Stimulated activated effector memory CD8-positive, alpha-beta T cell treated with anti-CD3 and anti-CD28 coated beads, Interleukin-12 subunit alpha, Interleukin-12 subunit beta, amount 100 ng/mL, for 72 hours (primary cell): ENCODE measurements at regions not wholly inside any gene's neighbourhood (a gene's known extent, or its start where the extent isn't known, plus 50 kb on each side); places are given as distances from the start of the nearest gene placed in this dataset.

Experiments used
- ATAC-seq: fragments of 150-1000 bp; cut with Tn5 transposase; 2 replicates; pipeline ENCODE4 v1.10.0; 2021
- DNase-seq, 2 donors: peaks; one replicate each; pipeline ENCODE4 v3.0.0; 2021 to 2022; ENCODE audit warnings: low spot score in 2 of 2
- H3K27ac Mint-ChIP-seq: one replicate; pipeline ENCODE4 v1.8.0; 2022; ENCODE audit warnings: mild to moderate bottlenecking, mixed read lengths
- H3K36me3 Mint-ChIP-seq: one replicate; pipeline ENCODE4 v1.8.0; 2022; ENCODE audit warnings: mild to moderate bottlenecking, mixed read lengths
- H3K4me1 Mint-ChIP-seq: one replicate; pipeline ENCODE4 v1.8.0; 2022; ENCODE audit warnings: mixed read lengths
- H3K4me3 Mint-ChIP-seq: one replicate; pipeline ENCODE4 v1.8.0; 2022; ENCODE audit warnings: mild to moderate bottlenecking, mixed read lengths
- H3K9me3 Mint-ChIP-seq: one replicate; pipeline ENCODE4 v1.8.0; 2022; ENCODE audit warnings: mixed read lengths

DNA sequence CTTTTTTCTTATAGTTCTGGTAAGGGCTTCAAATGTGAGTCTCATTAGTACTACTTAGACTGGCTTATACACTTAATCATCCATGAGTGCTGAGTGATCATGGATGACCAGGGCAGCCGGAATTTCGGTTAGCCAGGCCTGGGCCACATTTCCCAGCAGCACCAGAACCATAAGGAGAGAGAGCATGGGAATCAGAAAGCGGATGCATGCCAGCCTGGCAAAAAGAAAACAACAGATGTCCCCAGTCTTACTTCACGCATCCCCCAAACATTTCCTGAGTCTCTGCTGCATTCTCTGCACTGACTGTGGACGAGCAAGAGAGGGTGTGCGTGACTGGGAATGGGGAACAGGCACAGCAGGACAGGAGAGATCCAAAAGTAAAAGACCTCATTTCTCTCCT is 371.1 kb upstream of the ZNF608 start:
- no peaks in the 10 kb centered on the region for H3K36me3 Mint-ChIP-seq
- no peak overlapping the region for H3K27ac Mint-ChIP-seq
- no peak for ATAC-seq
- DNase-seq = no peak
- H3K9me3 Mint-ChIP-seq = peaks cover 9% of the 10 kb centered on the region
- no peak overlapping the region for H3K4me3 Mint-ChIP-seq
- H3K4me1 Mint-ChIP-seq = no peaks in the 10 kb centered on the region

DNA sequence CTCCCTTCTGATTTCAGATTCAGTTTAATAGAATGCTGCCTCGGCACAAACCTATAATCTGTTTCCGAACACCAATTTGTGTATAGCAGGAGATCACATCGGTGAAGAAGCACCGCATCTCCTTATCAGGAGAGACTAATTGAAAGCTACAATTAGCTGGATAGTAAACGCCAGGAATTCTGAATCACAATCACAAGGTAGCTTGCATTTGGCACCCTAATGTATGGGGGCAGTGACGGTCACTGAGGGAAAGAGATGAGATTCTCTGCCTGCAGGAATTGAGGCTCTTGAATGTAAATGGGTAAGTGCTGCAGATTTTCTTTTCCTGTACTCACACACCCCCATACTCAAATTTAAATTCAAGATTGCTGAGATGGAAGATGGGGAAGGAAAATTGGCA is 373.6 kb upstream of the ZNF608 start:
- H3K9me3 Mint-ChIP-seq = peaks cover 11% of the 10 kb centered on the region
- H3K4me1 Mint-ChIP-seq = no peaks in the 10 kb centered on the region
- no peak overlapping the region for H3K27ac Mint-ChIP-seq
- H3K36me3 Mint-ChIP-seq = no peaks in the 10 kb centered on the region
- no peak for ATAC-seq
- DNase-seq = no peak
- H3K4me3 Mint-ChIP-seq = no peak overlapping the region

DNA sequence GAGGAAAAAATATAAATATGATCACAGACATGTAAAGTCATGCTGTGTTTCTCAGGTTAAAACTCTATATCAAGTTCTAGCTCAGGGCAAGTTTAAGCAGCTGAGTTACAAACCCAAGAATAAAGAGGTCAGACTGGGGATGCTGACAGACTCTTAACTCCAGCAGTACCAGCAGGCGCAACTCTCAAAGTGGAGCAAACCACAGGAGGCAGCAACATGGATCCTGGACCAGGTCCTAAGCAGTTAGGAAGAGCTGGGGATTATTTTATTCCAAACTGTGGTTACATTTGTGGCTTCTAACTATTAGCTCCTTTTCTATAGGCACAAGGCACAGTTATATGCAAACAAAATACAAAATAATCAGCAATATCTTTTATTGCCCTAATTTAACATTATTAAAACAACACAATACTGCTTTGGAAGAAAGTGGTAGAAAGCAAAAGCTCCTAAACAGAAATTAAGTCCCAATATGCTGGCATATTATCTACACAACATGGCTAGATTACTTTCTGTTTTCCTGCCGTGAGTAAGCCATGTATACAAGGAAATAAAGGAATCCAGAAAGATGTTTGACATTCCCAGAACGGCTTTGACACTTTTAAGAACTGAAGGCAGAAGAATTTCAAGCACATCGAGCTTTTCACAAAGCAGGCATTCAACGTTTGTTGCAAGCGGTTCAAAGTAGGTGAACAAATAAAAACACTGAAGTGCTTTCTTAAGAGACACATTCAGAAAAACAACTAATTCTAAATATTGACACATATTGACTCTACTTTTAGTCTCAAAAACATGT is 378.8 kb upstream of the ZNF608 start:
- Mint-ChIP-seq H3K4me1 (no peaks in the 10 kb centered on the region), H3K9me3 (peaks cover 7% of the 10 kb centered on the region), H3K36me3 (no peaks in the 10 kb centered on the region), H3K4me3 (no peak overlapping the region), H3K27ac (no peak overlapping the region)
- no peak for ATAC-seq
- no peak for DNase-seq

DNA sequence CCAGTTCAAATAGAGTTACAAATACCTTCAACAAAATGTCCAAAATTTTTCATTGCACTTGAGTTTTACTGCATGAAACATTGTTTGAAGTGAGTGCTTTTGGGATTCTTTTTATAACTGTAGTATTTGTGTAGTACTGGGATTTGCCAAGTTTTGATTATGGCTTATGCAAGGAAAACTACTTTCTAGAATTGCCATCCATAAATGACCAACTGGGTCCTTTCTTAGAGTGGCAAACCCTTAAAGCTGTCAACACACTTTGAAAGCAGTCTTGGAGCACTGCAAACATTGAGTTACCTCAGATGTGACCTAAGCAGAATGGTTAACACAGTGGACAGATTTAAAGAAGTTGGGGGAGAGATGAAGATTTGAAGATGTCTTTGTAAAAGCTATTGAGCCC is 379.6 kb upstream of the ZNF608 start:
- Mint-ChIP-seq H3K27ac (no peak overlapping the region), H3K4me1 (no peaks in the 10 kb centered on the region), H3K36me3 (no peaks in the 10 kb centered on the region), H3K9me3 (peaks cover 7% of the 10 kb centered on the region), H3K4me3 (no peak overlapping the region)
- DNase-seq (no peak), ATAC-seq (no peak)

DNA sequence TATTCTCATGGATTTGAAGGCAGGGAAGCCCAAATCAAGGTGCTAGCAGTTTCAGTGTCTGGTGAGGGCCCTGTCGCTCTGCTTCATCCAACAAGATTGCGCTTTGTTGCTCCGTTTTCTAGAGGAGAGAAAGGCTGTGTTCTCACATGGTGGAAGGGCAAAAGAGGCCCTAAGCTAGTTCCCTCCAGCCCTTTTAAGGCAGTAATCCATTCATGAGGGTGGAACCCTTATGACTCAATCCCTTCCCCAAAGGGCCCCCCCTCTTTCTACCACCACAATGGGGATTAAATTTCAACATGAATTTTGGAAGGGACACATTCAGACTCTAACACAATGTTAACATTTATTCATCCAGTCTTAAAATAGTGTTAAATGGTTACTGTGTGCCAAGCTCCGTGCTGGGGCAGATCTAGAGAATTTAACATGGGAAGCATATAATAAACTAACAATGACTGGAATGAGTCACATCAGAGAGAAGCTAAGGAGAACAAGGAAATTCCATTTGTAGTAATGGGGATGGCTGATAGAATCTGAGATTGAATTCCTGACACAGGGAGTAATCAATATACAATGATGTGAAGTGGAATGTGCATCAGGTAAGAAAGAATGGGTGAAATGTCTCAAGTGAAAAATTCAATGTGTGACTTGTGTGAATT is 382.8 kb upstream of the ZNF608 start:
- no peak for DNase-seq
- peaks cover 5% of the 10 kb centered on the region for H3K9me3 Mint-ChIP-seq
- no peak for ATAC-seq

DNA sequence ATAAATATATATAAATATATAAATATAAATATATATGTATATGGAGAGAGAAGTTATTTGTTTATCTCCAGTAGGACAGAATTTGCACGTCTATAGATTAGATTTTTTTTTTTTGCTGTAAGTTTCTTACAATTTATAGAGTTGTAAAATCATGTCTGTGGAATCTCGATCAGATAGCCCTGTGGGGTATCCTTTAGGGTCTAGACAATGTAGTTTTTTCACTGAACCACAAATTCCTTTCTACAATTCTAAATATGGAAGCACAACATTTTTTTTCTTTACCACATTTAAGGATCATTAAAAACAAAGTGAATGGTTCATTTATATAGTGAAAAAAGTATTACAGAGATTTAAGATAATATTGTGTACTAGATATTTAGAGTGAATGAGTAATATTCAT is 384.2 kb upstream of the ZNF608 start:
- ATAC-seq = no peak
- DNase-seq = no peak
- Mint-ChIP-seq H3K4me3 (no peak overlapping the region), H3K4me1 (no peaks in the 10 kb centered on the region), H3K36me3 (no peaks in the 10 kb centered on the region), H3K27ac (no peak overlapping the region), H3K9me3 (peaks cover 5% of the 10 kb centered on the region)

More for the DNA sequence above, 382.8 kb upstream of the ZNF608 start:
- Mint-ChIP-seq H3K4me1 (no peaks in the 10 kb centered on the region), H3K27ac (no peak overlapping the region), H3K4me3 (no peak overlapping the region), H3K36me3 (no peaks in the 10 kb centered on the region)

DNA sequence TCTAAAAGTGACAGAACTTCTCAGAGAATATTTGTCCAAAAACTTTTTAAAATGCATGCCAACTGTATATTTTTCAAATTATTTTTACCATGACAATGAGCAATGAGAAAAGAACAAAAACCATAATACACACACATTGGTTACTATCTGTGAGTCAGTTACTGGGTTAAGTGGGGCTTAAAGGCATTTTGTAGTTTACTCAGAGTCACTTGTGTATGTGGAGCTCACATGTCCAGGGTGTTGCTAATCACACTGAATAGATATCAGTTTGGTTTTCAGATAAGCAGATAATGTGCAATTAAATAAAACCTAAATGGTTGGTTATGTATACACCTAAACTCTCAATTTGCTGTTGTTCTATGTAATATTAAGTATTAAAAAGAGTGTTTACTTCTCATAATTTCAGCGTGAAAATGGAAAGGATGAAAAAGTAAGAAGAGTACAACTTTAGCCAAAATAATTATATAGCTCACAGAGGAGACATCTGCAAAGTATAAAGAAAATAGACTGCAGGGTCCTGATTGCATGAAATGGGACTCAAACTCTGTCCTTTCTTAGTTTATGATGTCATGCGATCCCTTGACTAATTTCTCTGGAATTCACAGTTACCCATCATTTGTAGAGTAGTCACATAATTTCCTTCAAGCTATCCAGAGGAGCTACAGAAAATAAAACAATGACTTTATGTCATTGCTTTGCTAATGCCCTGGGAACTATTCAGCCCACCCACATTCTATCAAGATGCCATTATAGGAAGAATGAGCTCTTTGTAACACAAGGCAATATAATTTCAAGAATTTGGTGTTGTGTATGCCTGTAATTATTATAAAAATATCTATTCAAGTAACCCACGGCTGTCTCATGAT is 388.0 kb upstream of the ZNF608 start:
- no peaks in the 10 kb centered on the region for H3K36me3 Mint-ChIP-seq
- ATAC-seq (no peak), DNase-seq (no peak)
- no peak overlapping the region for H3K27ac Mint-ChIP-seq
- no peak overlapping the region for H3K4me3 Mint-ChIP-seq
- no peaks in the 10 kb centered on the region for H3K4me1 Mint-ChIP-seq
- peaks cover 9% of the 10 kb centered on the region for H3K9me3 Mint-ChIP-seq

DNA sequence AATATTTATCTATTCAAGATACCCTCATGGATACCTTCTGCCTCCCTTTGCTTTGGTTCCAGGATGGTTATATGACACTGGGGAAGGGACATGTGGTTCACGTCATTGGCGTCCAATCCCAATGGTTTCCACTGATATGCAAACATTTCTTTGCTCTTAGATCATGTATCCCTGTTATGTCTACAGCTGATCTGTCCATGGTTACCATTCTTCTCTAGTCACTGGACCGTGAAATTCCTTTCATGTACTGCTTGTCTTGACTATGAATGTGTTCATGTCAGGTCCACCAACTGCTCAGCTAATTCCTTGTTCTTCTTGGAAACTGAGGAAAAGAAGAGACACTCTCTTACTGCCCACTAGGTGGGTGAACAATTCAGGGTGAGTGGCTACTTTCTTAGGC is 391.1 kb upstream of the ZNF608 start:
- ATAC-seq = no peak
- peaks cover 10% of the 10 kb centered on the region for H3K9me3 Mint-ChIP-seq

DNA sequence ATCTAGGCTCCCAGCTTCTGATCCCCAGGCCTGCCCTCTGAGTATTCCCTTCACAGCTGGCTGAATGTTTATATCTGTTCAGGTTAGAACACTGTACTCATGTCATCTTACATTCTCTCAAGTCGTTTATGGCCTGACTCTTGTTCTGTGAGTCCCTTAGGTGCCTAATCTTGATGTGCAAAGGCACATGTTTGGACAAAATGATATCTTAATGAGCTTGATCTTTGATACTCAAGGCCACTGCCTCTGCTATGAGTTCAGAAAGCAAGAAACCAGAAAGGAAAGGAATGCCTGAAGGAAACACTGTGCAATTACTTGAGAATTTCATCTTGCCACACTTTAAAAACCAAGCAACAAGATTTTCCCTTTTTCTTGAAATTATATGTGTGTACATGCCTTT is 391.8 kb upstream of the ZNF608 start:
- DNase-seq = no peak
- Mint-ChIP-seq H3K9me3 (peaks cover 15% of the 10 kb centered on the region), H3K4me1 (no peaks in the 10 kb centered on the region), H3K4me3 (no peak overlapping the region), H3K36me3 (no peaks in the 10 kb centered on the region), H3K27ac (no peak overlapping the region)
- no peak for ATAC-seq

More for the DNA sequence above, 391.1 kb upstream of the ZNF608 start:
- no peaks in the 10 kb centered on the region for H3K4me1 Mint-ChIP-seq
- H3K36me3 Mint-ChIP-seq = no peaks in the 10 kb centered on the region
- DNase-seq = no peak
- no peak overlapping the region for H3K27ac Mint-ChIP-seq
- H3K4me3 Mint-ChIP-seq = no peak overlapping the region

DNA sequence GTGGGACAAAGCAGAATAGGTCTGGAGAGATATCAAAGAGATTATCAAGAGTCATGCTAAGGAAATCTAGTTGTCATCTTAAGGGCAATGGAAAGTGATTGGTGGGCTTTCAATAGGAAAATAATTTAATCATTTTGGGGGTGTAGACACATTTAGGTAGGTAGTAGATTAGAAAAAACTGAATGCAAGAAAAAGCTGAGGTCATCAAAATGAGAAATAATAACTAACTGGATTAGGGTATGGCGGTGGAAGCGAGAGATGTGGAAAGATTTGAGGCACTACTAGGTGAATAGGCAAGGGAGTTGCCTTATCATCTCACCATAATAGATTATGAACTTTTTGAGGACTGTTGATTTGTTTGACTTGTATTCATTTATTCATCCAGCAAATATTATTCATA is 393.2 kb upstream of the ZNF608 start:
- no peak for DNase-seq
- ATAC-seq = no peak
- Mint-ChIP-seq H3K27ac (no peak overlapping the region), H3K4me1 (no peaks in the 10 kb centered on the region), H3K36me3 (no peaks in the 10 kb centered on the region), H3K9me3 (peaks cover 15% of the 10 kb centered on the region), H3K4me3 (no peak overlapping the region)

DNA sequence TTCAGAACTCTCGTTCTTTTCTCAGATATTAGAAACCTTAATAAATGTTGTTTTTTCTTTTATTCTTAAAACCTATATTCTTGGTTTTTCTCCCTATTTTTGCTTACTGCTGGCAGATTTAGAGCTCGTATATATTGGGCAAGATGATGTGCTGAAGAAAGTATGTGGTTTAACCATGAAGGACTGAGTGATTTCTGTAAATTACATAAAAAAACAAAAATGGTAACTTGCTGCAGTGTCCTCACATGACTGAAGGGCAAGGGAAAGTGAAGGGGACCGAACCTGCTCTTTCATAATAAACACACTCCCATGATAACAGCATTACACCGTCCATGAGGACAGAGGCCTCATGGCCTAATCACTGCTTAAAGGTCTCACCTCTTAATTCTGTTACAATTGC is 393.8 kb upstream of the ZNF608 start:
- DNase-seq = no peak
- no peak overlapping the region for H3K27ac Mint-ChIP-seq
- no peaks in the 10 kb centered on the region for H3K36me3 Mint-ChIP-seq
- no peaks in the 10 kb centered on the region for H3K4me1 Mint-ChIP-seq
- H3K4me3 Mint-ChIP-seq = no peak overlapping the region
- no peak for ATAC-seq
- peaks cover 15% of the 10 kb centered on the region for H3K9me3 Mint-ChIP-seq

DNA sequence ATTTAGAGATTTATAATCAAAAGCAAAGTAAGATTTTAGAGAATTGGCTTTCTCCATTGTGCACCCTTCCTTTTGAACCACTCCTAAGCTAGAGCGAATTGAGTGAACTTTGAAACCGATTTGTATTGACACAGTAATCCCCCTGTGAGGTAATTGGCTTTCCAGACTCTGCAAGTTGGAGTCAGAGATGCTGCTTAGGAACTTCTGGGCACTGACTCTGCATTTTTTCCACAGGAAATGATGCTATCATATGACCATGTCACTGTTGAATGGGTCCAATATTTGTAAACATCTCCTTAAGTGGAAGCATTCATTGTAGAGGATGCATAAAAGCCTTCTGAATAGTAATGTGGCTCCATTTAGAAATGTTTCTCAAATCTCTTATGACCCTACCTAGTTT is 394.4 kb upstream of the ZNF608 start:
- Mint-ChIP-seq H3K4me1 (no peaks in the 10 kb centered on the region), H3K9me3 (peaks cover 15% of the 10 kb centered on the region), H3K4me3 (no peak overlapping the region), H3K27ac (no peak overlapping the region), H3K36me3 (no peaks in the 10 kb centered on the region)
- no peak for ATAC-seq
- DNase-seq = no peak

DNA sequence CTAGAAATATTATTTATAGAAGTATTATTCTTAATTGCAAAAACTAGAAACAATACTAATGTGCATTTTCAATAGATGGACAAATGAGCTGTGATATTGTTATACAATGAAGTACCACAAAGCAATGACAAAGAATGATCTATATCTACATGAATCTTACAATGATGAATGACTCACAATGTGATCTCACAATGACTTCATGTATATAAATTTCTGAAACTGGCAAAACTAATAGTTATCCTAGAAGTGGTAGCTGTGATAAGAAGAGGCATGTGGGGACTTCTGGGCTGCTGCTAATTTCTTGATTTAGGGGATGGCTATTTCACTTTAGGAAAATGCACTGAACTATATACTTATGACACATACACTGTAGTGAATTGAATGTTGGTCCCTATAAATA is 396.0 kb upstream of the ZNF608 start:
- H3K9me3 Mint-ChIP-seq = peaks cover 18% of the 10 kb centered on the region
- H3K27ac Mint-ChIP-seq = no peak overlapping the region
- ATAC-seq (no peak), DNase-seq (no peak)
- H3K4me1 Mint-ChIP-seq = no peaks in the 10 kb centered on the region
- no peak overlapping the region for H3K4me3 Mint-ChIP-seq
- H3K36me3 Mint-ChIP-seq = no peaks in the 10 kb centered on the region

DNA sequence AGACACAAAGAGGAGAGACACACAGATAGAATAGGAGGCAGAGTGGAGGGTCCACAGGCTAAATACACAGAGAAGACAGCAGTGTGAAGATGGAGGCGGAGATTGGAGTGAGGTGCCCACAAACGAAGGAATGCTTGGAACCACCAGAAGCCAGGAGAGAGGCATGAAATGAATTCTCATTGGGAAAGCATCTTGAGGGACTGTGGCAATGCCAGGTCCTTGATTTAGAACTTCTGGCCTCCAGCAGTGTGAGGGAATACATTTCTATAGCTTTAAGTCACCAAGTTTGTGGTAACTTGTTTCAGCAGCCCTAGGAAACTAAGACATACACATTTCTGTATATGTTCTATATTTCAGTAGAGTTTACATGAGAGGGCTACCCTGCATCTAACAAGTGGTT is 396.6 kb upstream of the ZNF608 start:
- H3K4me3 Mint-ChIP-seq = no peak overlapping the region
- H3K9me3 Mint-ChIP-seq = peaks cover 16% of the 10 kb centered on the region
- H3K27ac Mint-ChIP-seq = no peak overlapping the region
- DNase-seq = no peak
- H3K36me3 Mint-ChIP-seq = no peaks in the 10 kb centered on the region
- H3K4me1 Mint-ChIP-seq = no peaks in the 10 kb centered on the region
- no peak for ATAC-seq

DNA sequence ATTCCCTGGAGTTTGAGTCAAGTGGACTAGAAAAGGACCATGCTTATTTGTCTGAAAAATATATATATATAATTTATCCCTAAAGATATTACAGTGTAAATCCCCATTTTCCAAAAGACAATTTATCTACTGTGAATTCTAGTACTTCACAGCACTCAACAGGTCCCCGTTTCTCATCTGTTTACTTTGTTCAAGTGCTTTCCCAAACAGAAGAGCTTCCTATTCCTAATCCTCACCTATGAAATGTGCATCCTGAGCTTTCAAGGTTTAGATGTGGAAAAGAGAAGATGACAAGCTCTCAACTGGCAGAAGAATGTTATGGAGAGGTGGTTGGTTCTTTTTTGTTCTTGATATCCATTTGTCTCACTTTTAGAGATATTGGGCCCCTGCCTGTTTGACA is 401.6 kb upstream of the ZNF608 start:
- no peak for ATAC-seq
- no peak for DNase-seq
- H3K27ac Mint-ChIP-seq = no peak overlapping the region
- no peaks in the 10 kb centered on the region for H3K4me1 Mint-ChIP-seq
- no peak overlapping the region for H3K4me3 Mint-ChIP-seq
- H3K36me3 Mint-ChIP-seq = no peaks in the 10 kb centered on the region
- H3K9me3 Mint-ChIP-seq = peaks cover 9% of the 10 kb centered on the region

DNA sequence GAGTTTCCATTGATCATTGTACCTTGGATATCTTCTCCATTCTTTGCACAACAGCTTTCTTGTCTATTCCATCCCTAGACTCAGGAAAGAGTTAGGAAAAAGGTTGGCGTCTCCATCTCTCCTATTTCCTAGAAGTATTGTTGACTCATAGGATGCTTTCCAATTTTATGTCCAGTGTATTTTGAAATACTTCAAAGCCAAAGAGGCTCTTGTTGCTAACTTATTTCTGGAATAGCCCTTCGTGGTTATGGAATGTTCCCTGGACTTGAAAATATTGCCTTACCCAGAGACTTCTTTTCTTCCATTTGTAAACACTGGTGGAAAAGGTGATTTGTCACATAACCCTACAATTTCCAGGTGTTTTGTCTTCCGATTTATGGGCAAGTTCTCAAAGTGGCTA is 402.3 kb upstream of the ZNF608 start:
- DNase-seq (no peak), ATAC-seq (no peak)
- H3K9me3 Mint-ChIP-seq = peaks cover 9% of the 10 kb centered on the region
- no peak overlapping the region for H3K27ac Mint-ChIP-seq
- no peaks in the 10 kb centered on the region for H3K36me3 Mint-ChIP-seq
- no peaks in the 10 kb centered on the region for H3K4me1 Mint-ChIP-seq
- H3K4me3 Mint-ChIP-seq = no peak overlapping the region
